Heart left ventricle (tissue), 13 donors: ENCODE measurements at regions not wholly inside any gene's neighbourhood (a gene's known extent, or its start where the extent isn't known, plus 50 kb on each side); places are given as distances from the start of the nearest gene placed in this dataset.

Source experiments
- CTCF ChIP-seq, 12 donors: fragments of 200-600 bp; sonication (generic) in 4 of 12; IDR thresholded peaks; one replicate each; pipeline versions ENCODE4 v1.5.0 to v1.8.0; 2018 to 2022; ENCODE audit warnings: antibody characterized with exemption in 12 of 12, mild to moderate bottlenecking in 5 of 12
- POLR2A ChIP-seq, 2 donors: fragments of 450-650 bp; IDR thresholded peaks; one replicate each; pipeline ENCODE4 v1.6.1; 2017; ENCODE audit warnings: antibody characterized with exemption in 2 of 2, mild to moderate bottlenecking in 2 of 2, moderate library complexity in 2 of 2
- donor health status: ischemic (EF 13 %, LVEDD 7.1; RV severe dilation, severe dysfunction).
- donor health status: DM: no; HTN: yes; CAD: no.
- donor health status: DM: no; HTN: no; CAD: no.
- donor health status: ischemic (EF 25% LVEDD 6.9; RV normal size, moderate dysfunction).
- donor health status: ischemic (EF 25% LVEDD 5.7; RV mildly dilated, moderate dysfunction).
- donor health status: ischemic (EF 35%, LVEDD 5.7; RV mildly dilated, moderate dysfunction).
- donor health status: nonischemic (EF 11% LVEDD 7.7; RV severe dilation, severe dysfunction).
- donor health status: DM: yes; HTN: yes; CAD: no.
- donor health status: PGD.
- donor health status: ischemic (EF 29% LVEDD 5.4; RV normal size, mild dysfunction).
- donor health status: nonischemic (EF 23%, LVEDD 6.1; RV moderate dilation, normal function).

- TF ChIP-seq CTCF (IDR thresholded peaks at IDR 0.05) (no peak), POLR2A (IDR thresholded peaks at IDR 0.05) (no peak)
Measured at GRCh38 chr9:15047028-15047551, 136.9 kb upstream of the FREM1 start.
